Endothelial cell of umbilical vein (primary cell): ENCODE measurements at regions not wholly inside any gene's neighbourhood (a gene's known extent, or its start where the extent isn't known, plus 50 kb on each side); places are given as distances from the start of the nearest gene placed in this dataset.

ENCODE experiments used
- BruUV-seq: library from RNA; stranded (reverse); fragments of 400-500 nt; replicated peaks from 2 replicates; lab custom pipeline; 2021; lab: Mats Ljungman, UMichigan
- CTCF ChIA-PET: fragments of 300-600, 350-600 bp; sonication (Branson Sonifier 250); formaldehyde crosslinking; loops from one replicate; lab custom pipeline; 2021; ENCODE audit warnings: antibody characterized with exemption, inconsistent platforms; lab: Charles Lee
- POLR2A ChIA-PET: fragments of 300-600, 350-600 bp; sonication (Branson Sonifier 250); formaldehyde crosslinking; loops from one replicate; lab custom pipeline; 2021; ENCODE audit warnings: antibody characterized with exemption, inconsistent platforms; lab: Charles Lee
- DNase-seq: peaks from one replicate; pipeline ENCODE4 v3.0.0-alpha.2; 2011; ENCODE audit warnings: low read depth, low spot score
- FAIRE-seq: peaks from 2 replicates; lab custom pipeline; 2011; peaks lifted over from hg19 to GRCh38; lab: Jason Lieb, UNC
- H2AFZ ChIP-seq: 2 replicates; pipeline ENCODE4 v1.6.0; 2012; ENCODE audit warnings: low read depth, low read length, control low read depth, inconsistent platforms
- H3K27ac ChIP-seq: 2 replicates; pipeline ENCODE4 v1.5.1; 2011; ENCODE audit warnings: low read depth, mild to moderate bottlenecking, control low read depth, low read length, moderate library complexity; ENCODE audit not compliant: insufficient read depth
- H3K27me3 ChIP-seq, 2 experiments: 2 replicates each; pipeline versions ENCODE4 v1.6.0 to v1.6.1; 2011; ENCODE audit warnings: low read length in 2 of 2, mixed read lengths in 1 of 2; ENCODE audit not compliant: control insufficient read depth in 2 of 2, insufficient read depth in 2 of 2
- H3K36me3 ChIP-seq, 2 experiments: 2 replicates in 1 of 2; 3 replicates in 1 of 2; pipeline ENCODE4 v1.5.1; 2011; ENCODE audit warnings: low read length in 2 of 2, mild to moderate bottlenecking in 1 of 2, moderate library complexity in 1 of 2; ENCODE audit not compliant: control insufficient read depth in 2 of 2, insufficient read depth in 2 of 2; ENCODE audit errors: extremely low read depth in 1 of 2
- H3K4me1 ChIP-seq: 3 replicates; pipeline ENCODE4 v1.5.1; 2011; ENCODE audit warnings: mild to moderate bottlenecking, low read length; ENCODE audit not compliant: control insufficient read depth, insufficient read depth; ENCODE audit errors: extremely low read depth
- H3K4me2 ChIP-seq: 2 replicates; pipeline ENCODE4 v1.6.1; 2011; ENCODE audit warnings: low read length, control low read depth, mixed read lengths; ENCODE audit not compliant: insufficient read depth
- H3K4me3 ChIP-seq, 3 experiments: fragments of 200-600 bp in 1 of 3; sonication (generic), shearing (Covaris generic) in 1 of 3; replicated peaks in 1 of 3; 2 replicates each; pipeline ENCODE4 v1.5.1; 2011 to 2016; ENCODE audit warnings: control low read depth in 3 of 3, low read length in 3 of 3, mild to moderate bottlenecking in 2 of 3, inconsistent platforms in 1 of 3, low read depth in 1 of 3, moderate library complexity in 1 of 3; ENCODE audit not compliant: insufficient read depth in 1 of 3
- H3K79me2 ChIP-seq: 2 replicates; pipeline ENCODE4 v1.6.0; 2012; ENCODE audit warnings: low read length, inconsistent platforms; ENCODE audit not compliant: control insufficient read depth, insufficient read depth
- H3K9ac ChIP-seq: replicated peaks from 2 replicates; pipeline ENCODE3; 2011; ENCODE audit warnings: low read length, control low read depth; ENCODE audit not compliant: insufficient read depth; ENCODE audit errors: extremely low read depth
- H3K9me1 ChIP-seq: replicated peaks from 3 replicates; pipeline ENCODE4 v1.6.0; 2011; ENCODE audit warnings: mild to moderate bottlenecking, low read length; ENCODE audit not compliant: control insufficient read depth, insufficient read depth; ENCODE audit errors: extremely low read depth
- H3K9me3 ChIP-seq: replicated peaks from 2 replicates; pipeline ENCODE4 v1.5.1; 2012; ENCODE audit warnings: low read length, inconsistent platforms; ENCODE audit not compliant: control insufficient read depth, insufficient read depth
- H4K20me1 ChIP-seq: replicated peaks from 2 replicates; pipeline ENCODE3; 2011; ENCODE audit warnings: mild to moderate bottlenecking, low read length; ENCODE audit not compliant: control insufficient read depth, insufficient read depth; ENCODE audit errors: extremely low read depth
- EZH2 ChIP-seq: IDR thresholded peaks from 2 replicates; pipeline ENCODE4 v1.6.1; 2012; ENCODE audit warnings: borderline replicate concordance, low read depth, mild to moderate bottlenecking, moderate library complexity, low read length, inconsistent platforms; ENCODE audit not compliant: severe bottlenecking
- FOS ChIP-seq: IDR thresholded peaks from 2 replicates; pipeline ENCODE4 v1.6.1; 2011; ENCODE audit warnings: mild to moderate bottlenecking, low read length, moderate library complexity, borderline replicate concordance; ENCODE audit not compliant: insufficient read depth
- GATA2 ChIP-seq: IDR thresholded peaks from 2 replicates; pipeline ENCODE4 v1.7.0; 2011; ENCODE audit warnings: low read depth, mild to moderate bottlenecking, moderate library complexity, mixed read lengths, low read length; ENCODE audit not compliant: insufficient read length, insufficient read depth
- JUN ChIP-seq: IDR thresholded peaks from 2 replicates; pipeline ENCODE4 v1.6.1; 2011; ENCODE audit warnings: borderline replicate concordance, low read depth; ENCODE audit not compliant: insufficient read length, insufficient read depth
- MAX ChIP-seq: IDR thresholded peaks from 2 replicates; pipeline ENCODE4 v1.6.1; 2011; ENCODE audit not compliant: insufficient read depth, insufficient read length
- MYC ChIP-seq: IDR thresholded peaks from one replicate; pipeline ENCODE4 v1.6.1; 2011; ENCODE audit warnings: mild to moderate bottlenecking, low read depth, low read length
- POLR2A ChIP-seq: IDR thresholded peaks from 2 replicates; pipeline ENCODE4 v1.6.1; 2012; ENCODE audit warnings: low read depth, mild to moderate bottlenecking, control low read depth, low read length
- POLR2AphosphoS5 ChIP-seq: IDR thresholded peaks from 2 replicates; pipeline ENCODE4 v1.6.1; 2012; ENCODE audit warnings: low read depth, mild to moderate bottlenecking, control low read depth, low read length, moderate library complexity; ENCODE audit not compliant: insufficient read depth
- dilution Hi-C: fragments of 300-500 bp; cut with MboI; formaldehyde crosslinking; loops from one replicate; pipeline ENCODE4 v1.15.0; 2019; ENCODE audit warnings: low sequenced_read_pairs; ENCODE audit not compliant: extremely low pct_ligation_motif_present
- intact Hi-C: fragments of 100-400 bp; cut with micrococcal nuclease; formaldehyde crosslinking; loops from one replicate; pipeline ENCODE4 v1.10.0; 2022
- TF ChIP-seq, protein P1 (sequence below), 2 donors: IDR thresholded peaks; 1 replicate in 1 of 2; 2 replicates in 1 of 2; pipeline ENCODE4 v1.5.1; 2011; ENCODE audit warnings: low read length in 2 of 2, mild to moderate bottlenecking in 2 of 2, moderate library complexity in 2 of 2, control low read depth in 1 of 2, inconsistent platforms in 1 of 2, low read depth in 1 of 2; ENCODE audit not compliant: insufficient read depth in 1 of 2; ENCODE audit errors: extremely low read depth in 1 of 2

DNA sequence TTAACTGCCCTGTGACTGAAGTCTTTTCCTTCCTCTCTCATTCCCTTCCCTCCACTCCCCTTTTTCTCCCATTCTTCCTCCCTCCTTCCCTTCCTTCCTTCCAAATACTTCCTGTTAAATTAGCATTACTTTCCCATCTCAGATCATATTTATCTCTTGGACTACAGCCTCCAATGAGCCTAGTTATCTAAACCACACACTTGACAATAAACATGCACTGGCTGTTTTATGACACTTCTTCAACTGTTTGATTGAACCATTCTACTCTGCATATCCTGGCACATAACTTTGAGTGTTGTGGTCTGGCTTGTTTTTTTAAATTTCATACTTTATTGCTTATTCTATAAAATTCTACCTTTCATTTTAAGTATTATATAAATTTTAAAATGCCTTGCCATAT, 1860.8 kb upstream of the LRRTM1 start:
- H4K20me1 ChIP-seq: no peaks in the 10 kb centered on the region
- intact Hi-C loops: no loop called here
- H3K4me2 ChIP-seq: no peak overlapping the region
- FAIRE-seq: no peak
- no peak for DNase-seq
- H3K9me3 ChIP-seq: no peaks in the 10 kb centered on the region
- H3K27me3 ChIP-seq: no peaks in the 10 kb centered on the region
- H3K27ac ChIP-seq: no peak overlapping the region
- no TSS peak for BruUV-seq
- no peaks in the 10 kb centered on the region for H3K36me3 ChIP-seq
- H3K9me1 ChIP-seq: no peaks in the 10 kb centered on the region
- ChIA-PET POLR2A (no interaction called here), CTCF (interaction anchor here (0.7 kb wide), 1 partner anchor 16 kb away, joined by 3 read pairs; no protein-coding TSS in a partner anchor)
- no peak for TF ChIP-seq POLR2A
- TF ChIP-seq, protein P1, sequence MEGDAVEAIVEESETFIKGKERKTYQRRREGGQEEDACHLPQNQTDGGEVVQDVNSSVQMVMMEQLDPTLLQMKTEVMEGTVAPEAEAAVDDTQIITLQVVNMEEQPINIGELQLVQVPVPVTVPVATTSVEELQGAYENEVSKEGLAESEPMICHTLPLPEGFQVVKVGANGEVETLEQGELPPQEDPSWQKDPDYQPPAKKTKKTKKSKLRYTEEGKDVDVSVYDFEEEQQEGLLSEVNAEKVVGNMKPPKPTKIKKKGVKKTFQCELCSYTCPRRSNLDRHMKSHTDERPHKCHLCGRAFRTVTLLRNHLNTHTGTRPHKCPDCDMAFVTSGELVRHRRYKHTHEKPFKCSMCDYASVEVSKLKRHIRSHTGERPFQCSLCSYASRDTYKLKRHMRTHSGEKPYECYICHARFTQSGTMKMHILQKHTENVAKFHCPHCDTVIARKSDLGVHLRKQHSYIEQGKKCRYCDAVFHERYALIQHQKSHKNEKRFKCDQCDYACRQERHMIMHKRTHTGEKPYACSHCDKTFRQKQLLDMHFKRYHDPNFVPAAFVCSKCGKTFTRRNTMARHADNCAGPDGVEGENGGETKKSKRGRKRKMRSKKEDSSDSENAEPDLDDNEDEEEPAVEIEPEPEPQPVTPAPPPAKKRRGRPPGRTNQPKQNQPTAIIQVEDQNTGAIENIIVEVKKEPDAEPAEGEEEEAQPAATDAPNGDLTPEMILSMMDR (IDR thresholded peaks at IDR 0.05; ENCODE audit: extremely low read depth in 1 of 2, insufficient read depth in 1 of 2, low read depth in 1 of 2, low read length in 2 of 2): no peak
- no peak for TF ChIP-seq MAX
- TF ChIP-seq JUN: no peak
- no peak for TF ChIP-seq MYC
- no peak for TF ChIP-seq POLR2AphosphoS5
- no peak for TF ChIP-seq FOS
- TF ChIP-seq GATA2: no peak
- TF ChIP-seq EZH2: no peak
- H3K4me1 ChIP-seq: no peaks in the 10 kb centered on the region
- H2AFZ ChIP-seq: no peak overlapping the region
- no peak overlapping the region for H3K4me3 ChIP-seq
- no peak overlapping the region for H3K9ac ChIP-seq
- no peaks in the 10 kb centered on the region for H3K79me2 ChIP-seq
- dilution Hi-C loops: no loop called here
